ENCODE measurements at regions not wholly inside any gene's neighbourhood (a gene's known extent, or its start where the extent isn't known, plus 50 kb on each side); places are given as distances from the start of the nearest gene placed in this dataset.

DNA sequence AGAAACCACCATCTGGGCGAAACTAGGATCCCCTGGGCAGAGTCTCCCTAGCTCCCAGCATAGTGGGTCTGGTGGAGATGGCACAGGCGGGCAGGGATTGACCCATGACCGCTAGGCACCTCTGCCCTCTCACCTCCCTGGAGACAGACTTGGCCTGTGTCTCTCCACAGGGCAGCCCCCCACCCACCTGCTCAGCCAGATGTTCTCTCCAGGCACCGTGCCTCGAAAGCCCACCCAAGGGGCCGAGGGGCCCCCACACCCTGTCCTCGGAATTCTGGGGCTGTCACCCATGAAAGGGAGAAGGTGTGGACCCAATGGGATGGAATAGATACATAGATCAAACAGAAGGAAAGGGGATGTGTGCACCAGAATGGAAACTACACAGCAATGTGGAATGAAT, 229.1 kb upstream of the RTL1 start:
- no peak for FAIRE-seq
- no peak for DNase-seq (ENCODE audit: low spot score)

GRCh38 chr14:101133068-101133467, 229.5 kb upstream of the RTL1 start:
- DNase-seq (ENCODE audit: low spot score): no peak
- no peak for FAIRE-seq

- FAIRE-seq (no peak), DNase-seq (ENCODE audit: low spot score) (no peak)
These were observed 230.7 kb upstream of the RTL1 start for GRCh38 chr14:101134161-101134631.

- FAIRE-seq (no peak), DNase-seq (ENCODE audit: low spot score) (no peak)
These were observed 231.4 kb upstream of the RTL1 start for GRCh38 chr14:101134851-101135433.

GRCh38 chr14:101135796-101136742, 232.5 kb upstream of the RTL1 start:
- DNase-seq (ENCODE audit: low spot score) (no peak), FAIRE-seq (no peak)

DNA sequence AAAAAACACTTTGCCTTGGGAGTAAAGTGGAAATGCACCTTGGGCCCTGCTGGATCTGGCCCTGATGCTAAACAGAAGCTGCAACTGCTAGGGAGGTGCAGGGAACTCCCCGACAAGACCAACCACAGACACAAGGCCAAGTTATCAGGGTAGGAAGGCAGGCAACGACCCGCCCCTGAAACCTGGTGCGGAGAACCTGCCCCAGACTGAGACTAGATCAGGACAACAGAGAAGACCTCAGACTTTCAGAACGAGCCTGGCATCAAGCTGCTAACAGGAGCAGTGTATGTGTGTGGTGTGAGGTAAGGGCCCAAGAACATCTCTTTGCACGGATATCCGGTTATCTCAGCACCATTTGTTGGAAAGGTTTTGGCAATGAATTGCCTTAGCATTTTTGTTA, 233.7 kb upstream of the RTL1 start:
- no peak for DNase-seq (ENCODE audit: low spot score)
- FAIRE-seq: no peak

DNA sequence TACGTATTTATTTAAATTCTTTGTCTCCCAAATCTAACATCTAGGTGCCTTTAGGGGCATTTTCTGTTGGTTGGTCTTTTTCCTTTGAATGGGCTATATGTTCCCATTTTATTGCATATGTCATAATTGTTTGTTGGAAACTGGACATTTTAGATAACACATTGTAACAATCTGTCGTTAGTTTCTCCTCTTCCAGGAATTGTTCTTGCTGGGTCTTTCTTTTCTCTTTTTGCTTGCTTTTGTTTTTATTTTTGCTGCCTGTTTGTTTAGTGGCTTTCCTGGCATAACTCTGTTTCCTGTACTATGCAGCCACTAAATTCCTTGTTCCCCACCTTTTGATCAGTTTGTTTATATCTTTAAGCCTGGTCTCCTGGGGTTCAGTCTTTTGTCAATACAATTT, 244.3 kb upstream of the RTL1 start:
- FAIRE-seq (no peak), DNase-seq (ENCODE audit: low spot score) (no peak)

- FAIRE-seq: no peak
- no peak for DNase-seq (ENCODE audit: low spot score)
These were observed 246.6 kb upstream of the RTL1 start for GRCh38 chr14:101150039-101150610.

- FAIRE-seq: no peak
- DNase-seq (ENCODE audit: low spot score): no peak
These were observed 247.9 kb upstream of the RTL1 start for GRCh38 chr14:101151226-101151926.

DNA sequence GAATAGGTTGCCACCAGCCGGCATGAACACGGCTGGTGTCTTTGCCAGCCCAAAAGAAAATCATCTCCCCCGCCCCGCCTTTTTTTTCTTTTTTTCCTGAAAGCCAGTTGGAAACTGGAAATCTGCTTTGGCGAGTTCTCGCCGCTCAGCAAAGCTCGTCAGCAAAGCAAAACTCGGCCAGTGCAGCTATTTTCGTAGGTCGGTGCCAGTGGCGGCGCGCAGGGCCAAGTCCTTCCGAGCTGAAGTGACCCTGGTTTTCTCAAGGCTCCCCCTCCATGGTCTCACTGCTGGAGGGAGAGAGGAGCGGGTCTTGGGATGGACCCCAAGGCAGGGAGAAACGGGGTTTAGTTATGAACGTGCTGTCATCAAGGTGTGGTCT, 248.4 kb upstream of the RTL1 start:
- FAIRE-seq: no peak
- DNase-seq (ENCODE audit: low spot score): no peak

- FAIRE-seq (no peak), DNase-seq (ENCODE audit: low spot score) (no peak)
These were observed 249.3 kb upstream of the RTL1 start for GRCh38 chr14:101152855-101153254.

GRCh38 chr14:101153691-101154090, 250.2 kb upstream of the RTL1 start:
- no peak for FAIRE-seq
- DNase-seq (ENCODE audit: low spot score): no peak

DNA sequence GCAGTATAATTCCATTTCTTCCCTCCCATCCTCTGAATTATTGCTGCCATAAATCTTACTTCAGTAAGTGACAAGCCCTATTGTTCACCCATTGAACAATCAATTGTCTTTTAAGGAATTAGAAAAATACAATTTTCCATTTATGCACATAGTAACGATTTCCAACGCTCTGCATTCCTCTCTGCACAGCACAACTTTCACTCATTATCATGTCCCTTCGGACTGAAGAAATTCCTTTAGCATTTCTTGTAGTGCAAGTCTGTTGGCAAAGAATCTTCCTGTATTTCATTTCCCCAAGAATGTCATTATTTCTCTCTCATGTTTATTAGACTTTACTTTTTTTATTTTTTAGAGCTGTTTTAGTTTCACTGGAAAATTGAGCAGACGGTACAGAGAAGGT, 252.1 kb upstream of the RTL1 start:
- FAIRE-seq (no peak), DNase-seq (ENCODE audit: low spot score) (no peak)

DNA sequence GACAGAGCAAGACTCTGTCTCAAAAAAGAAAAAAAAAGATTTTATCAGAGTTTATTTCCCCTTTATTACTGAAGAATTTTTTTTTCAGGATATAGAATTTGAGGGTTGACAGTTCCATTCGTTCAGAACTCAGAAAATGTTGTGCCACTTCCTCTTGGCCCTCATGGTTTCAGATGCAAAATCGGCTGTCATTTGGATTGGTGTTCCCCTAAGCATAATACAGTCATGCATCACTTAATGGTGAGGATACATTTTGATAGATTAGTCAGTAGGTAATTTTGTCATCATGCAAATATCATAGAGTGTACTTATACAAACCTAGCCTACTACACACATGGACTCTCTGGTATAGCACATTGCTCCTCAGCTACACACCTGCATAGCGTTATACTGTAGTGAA, 263.9 kb upstream of the RTL1 start:
- no peak for DNase-seq (ENCODE audit: low spot score)
- FAIRE-seq: no peak

- no peak for DNase-seq (ENCODE audit: low spot score)
- no peak for FAIRE-seq
These were observed 265.7 kb upstream of the RTL1 start for GRCh38 chr14:101169267-101169666.

- no peak for DNase-seq (ENCODE audit: low spot score)
- no peak for FAIRE-seq
These were observed 268.1 kb upstream of the RTL1 start for GRCh38 chr14:101171650-101172049.

GRCh38 chr14:101173698-101174521, 270.4 kb upstream of the RTL1 start:
- DNase-seq (ENCODE audit: low spot score): no peak
- FAIRE-seq: no peak

- FAIRE-seq (no peak), DNase-seq (ENCODE audit: low spot score) (no peak)
These were observed 271.0 kb upstream of the RTL1 start for GRCh38 chr14:101174522-101174838.

- FAIRE-seq: no peak
- DNase-seq (ENCODE audit: low spot score): no peak
These were observed 271.6 kb upstream of the RTL1 start for GRCh38 chr14:101174980-101175606.

- DNase-seq (ENCODE audit: low spot score) (no peak), FAIRE-seq (no peak)
These were observed 272.4 kb upstream of the RTL1 start for GRCh38 chr14:101175731-101176534.
